Loucy (cell line): ENCODE measurements at regions not wholly inside any gene's neighbourhood (a gene's known extent, or its start where the extent isn't known, plus 50 kb on each side); places are given as distances from the start of the nearest gene placed in this dataset.

Experiments
- H2AFZ ChIP-seq: fragments of 200-600 bp; sonication (generic); 2 replicates; pipeline ENCODE4 v1.6.0; 2016; ENCODE audit warnings: antibody characterized with exemption, mild to moderate bottlenecking, low read length, moderate library complexity
- H3F3A ChIP-seq: fragments of 200-600 bp; 2 replicates; pipeline ENCODE4 v1.6.0; 2016; ENCODE audit warnings: antibody characterized with exemption, low read depth, mild to moderate bottlenecking
- H3K27me3 ChIP-seq: fragments of 200-600 bp; sonication (generic); 2 replicates; pipeline ENCODE4 v1.6.1; 2014; ENCODE audit warnings: low read length, mild to moderate bottlenecking; ENCODE audit not compliant: insufficient read depth, poor library complexity, severe bottlenecking
- H3K36me3 ChIP-seq: fragments of 200-600 bp; sonication (generic); 2 replicates; pipeline ENCODE4 v1.6.1; 2016; ENCODE audit warnings: low read length; ENCODE audit not compliant: insufficient read depth
- H3K4me1 ChIP-seq: fragments of 200-600 bp; sonication (generic); 2 replicates; pipeline ENCODE4 v1.5.1; 2014; ENCODE audit warnings: low read length, mild to moderate bottlenecking; ENCODE audit not compliant: insufficient read depth, poor library complexity, severe bottlenecking
- H3K4me2 ChIP-seq: fragments of 200-600 bp; sonication (generic); 2 replicates; pipeline ENCODE4 v1.6.0; 2014; ENCODE audit warnings: antibody characterized with exemption, low read length, low read depth, mild to moderate bottlenecking; ENCODE audit not compliant: poor library complexity, severe bottlenecking
- H3K4me3 ChIP-seq: fragments of 200-600 bp; sonication (generic); 2 replicates; pipeline ENCODE4 v1.5.1; 2014; ENCODE audit warnings: low read length, mild to moderate bottlenecking, mixed read lengths; ENCODE audit not compliant: poor library complexity, severe bottlenecking
- H3K79me2 ChIP-seq: fragments of 200-600 bp; sonication (generic); 2 replicates; pipeline ENCODE4 v1.6.1; 2014; ENCODE audit warnings: low read length; ENCODE audit not compliant: insufficient read depth
- H3K9ac ChIP-seq: fragments of 200-600 bp; sonication (generic); 2 replicates; pipeline ENCODE4 v1.6.0; 2014; ENCODE audit warnings: mild to moderate bottlenecking, low read depth, low read length, moderate library complexity; ENCODE audit not compliant: poor library complexity, severe bottlenecking
- H3K9me2 ChIP-seq: fragments of 200-600 bp; sonication (generic); replicated peaks from 2 replicates; pipeline ENCODE4 v1.6.1; 2016; ENCODE audit warnings: low read depth, low read length, mixed read lengths
- H3K9me3 ChIP-seq: fragments of 200-600 bp; sonication (generic); 2 replicates; pipeline ENCODE4 v1.6.1; 2014; ENCODE audit warnings: mild to moderate bottlenecking, antibody characterized with exemption, low read length, low read depth; ENCODE audit not compliant: insufficient read depth
- H4K20me1 ChIP-seq: fragments of 200-600 bp; sonication (generic); 2 replicates; pipeline ENCODE4 v1.6.0; 2014; ENCODE audit warnings: antibody characterized with exemption, low read length, mild to moderate bottlenecking; ENCODE audit not compliant: insufficient read depth, poor library complexity, severe bottlenecking
- EZH2phosphoT487 ChIP-seq: fragments of 200-600 bp; IDR thresholded peaks from 2 replicates; pipeline ENCODE4 v1.6.1; 2018; ENCODE audit warnings: antibody characterized with exemption, mild to moderate bottlenecking, moderate library complexity, borderline replicate concordance
- TF ChIP-seq, protein P1 (sequence below): fragments of 200-600 bp; sonication (generic); conservative IDR thresholded peaks from 2 replicates; pipeline ENCODE4 v1.5.1; 2014; ENCODE audit warnings: mild to moderate bottlenecking, antibody characterized with exemption, low read length

DNA sequence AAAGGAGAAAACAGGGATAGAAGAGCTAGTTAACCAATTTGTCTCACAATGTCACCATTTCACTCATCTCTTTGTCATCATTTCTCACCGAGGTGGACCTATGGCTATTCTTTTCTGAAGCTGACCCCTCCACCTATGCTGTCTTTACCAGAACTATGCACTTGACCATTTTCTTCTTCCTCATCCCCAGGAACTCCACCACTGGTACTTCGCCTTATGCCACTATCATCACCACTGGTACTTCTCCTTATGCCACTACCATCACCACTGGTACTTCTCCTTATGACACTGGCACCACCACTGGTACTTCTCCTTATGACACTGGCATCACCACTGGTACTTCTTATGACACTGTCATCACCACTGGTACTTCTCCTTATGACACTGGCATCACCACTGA lies 745.8 kb upstream of the CHAC2 start:
- H3K27me3 ChIP-seq, result no peaks in the 10 kb centered on the region
- no peaks in the 10 kb centered on the region for H3K9me3 ChIP-seq
- H3K9ac ChIP-seq, result no peak overlapping the region
- H3K4me1 ChIP-seq, result no peaks in the 10 kb centered on the region
- TF ChIP-seq EZH2phosphoT487, result no peak
- TF ChIP-seq, protein P1, sequence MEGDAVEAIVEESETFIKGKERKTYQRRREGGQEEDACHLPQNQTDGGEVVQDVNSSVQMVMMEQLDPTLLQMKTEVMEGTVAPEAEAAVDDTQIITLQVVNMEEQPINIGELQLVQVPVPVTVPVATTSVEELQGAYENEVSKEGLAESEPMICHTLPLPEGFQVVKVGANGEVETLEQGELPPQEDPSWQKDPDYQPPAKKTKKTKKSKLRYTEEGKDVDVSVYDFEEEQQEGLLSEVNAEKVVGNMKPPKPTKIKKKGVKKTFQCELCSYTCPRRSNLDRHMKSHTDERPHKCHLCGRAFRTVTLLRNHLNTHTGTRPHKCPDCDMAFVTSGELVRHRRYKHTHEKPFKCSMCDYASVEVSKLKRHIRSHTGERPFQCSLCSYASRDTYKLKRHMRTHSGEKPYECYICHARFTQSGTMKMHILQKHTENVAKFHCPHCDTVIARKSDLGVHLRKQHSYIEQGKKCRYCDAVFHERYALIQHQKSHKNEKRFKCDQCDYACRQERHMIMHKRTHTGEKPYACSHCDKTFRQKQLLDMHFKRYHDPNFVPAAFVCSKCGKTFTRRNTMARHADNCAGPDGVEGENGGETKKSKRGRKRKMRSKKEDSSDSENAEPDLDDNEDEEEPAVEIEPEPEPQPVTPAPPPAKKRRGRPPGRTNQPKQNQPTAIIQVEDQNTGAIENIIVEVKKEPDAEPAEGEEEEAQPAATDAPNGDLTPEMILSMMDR, result no peak
- no peaks in the 10 kb centered on the region for H3K79me2 ChIP-seq
- no peaks in the 10 kb centered on the region for H3F3A ChIP-seq
- H3K36me3 ChIP-seq, result no peaks in the 10 kb centered on the region
- H3K4me2 ChIP-seq, result no peak overlapping the region
- no peak overlapping the region for H3K4me3 ChIP-seq
- no peaks in the 10 kb centered on the region for H3K9me2 ChIP-seq
- H2AFZ ChIP-seq, result no peak overlapping the region
- H4K20me1 ChIP-seq, result no peaks in the 10 kb centered on the region

DNA sequence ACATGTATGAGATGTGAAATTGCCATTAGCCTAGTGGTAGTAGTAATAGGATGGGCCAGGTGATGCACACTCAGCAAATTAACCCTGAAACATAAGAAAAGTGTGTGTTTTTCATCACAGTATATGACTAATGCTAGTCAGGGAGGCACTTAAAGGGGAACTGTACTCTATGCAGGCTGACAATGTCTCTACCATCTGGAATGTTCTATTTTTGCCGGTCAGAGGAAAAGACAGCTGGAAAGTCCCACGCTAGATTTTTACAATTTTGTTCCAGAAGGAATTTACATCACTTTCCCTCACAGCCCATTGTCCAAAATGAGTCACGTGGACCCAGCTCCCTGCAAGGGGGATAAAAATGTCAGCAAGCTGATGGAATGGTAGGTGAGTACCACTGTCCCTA lies 746.3 kb upstream of the CHAC2 start:
- no peak overlapping the region for H3K4me2 ChIP-seq
- no peaks in the 10 kb centered on the region for H3K4me1 ChIP-seq
- H3K9ac ChIP-seq, result no peak overlapping the region
- H3K9me2 ChIP-seq, result no peaks in the 10 kb centered on the region
- no peak overlapping the region for H3K4me3 ChIP-seq
- H3K27me3 ChIP-seq, result no peaks in the 10 kb centered on the region
- no peaks in the 10 kb centered on the region for H3K36me3 ChIP-seq
- H3F3A ChIP-seq, result no peaks in the 10 kb centered on the region
- no peaks in the 10 kb centered on the region for H3K9me3 ChIP-seq
- no peak overlapping the region for H2AFZ ChIP-seq
- H3K79me2 ChIP-seq, result no peaks in the 10 kb centered on the region
- no peaks in the 10 kb centered on the region for H4K20me1 ChIP-seq
- TF ChIP-seq, protein P1, result no peak
- TF ChIP-seq EZH2phosphoT487, result no peak

DNA sequence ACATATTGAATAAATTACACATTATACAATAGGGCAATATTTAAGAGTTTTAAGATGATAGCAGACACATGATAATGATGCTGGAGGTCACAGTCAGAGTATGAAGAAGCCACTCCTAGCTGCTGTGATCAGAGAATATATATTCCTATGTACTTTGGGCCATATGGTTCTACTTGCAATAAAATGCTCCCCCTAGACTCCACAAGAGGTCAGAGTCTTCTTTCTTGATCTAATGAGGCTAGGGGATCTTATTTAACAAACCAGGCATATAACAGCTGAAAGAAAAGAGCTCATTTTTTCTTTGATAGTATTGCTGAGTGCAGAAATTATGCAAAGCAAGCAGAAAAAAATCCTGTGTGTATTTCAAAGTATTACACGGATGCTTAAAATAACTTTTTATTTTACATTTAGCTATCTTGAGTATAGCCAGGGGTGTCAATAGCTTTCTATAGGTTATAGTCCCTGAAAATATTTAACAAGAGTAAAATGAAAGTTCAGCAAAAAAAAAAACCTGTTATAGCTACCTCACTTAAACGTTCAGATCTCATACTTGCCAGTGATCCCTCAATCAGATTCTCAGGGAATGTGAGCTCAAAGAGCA lies 748.7 kb upstream of the CHAC2 start:
- Histone ChIP-seq H3K4me2 (no peak overlapping the region), H3K9me3 (no peaks in the 10 kb centered on the region), H3K4me1 (no peaks in the 10 kb centered on the region), H3K36me3 (no peaks in the 10 kb centered on the region), H3K9ac (no peak overlapping the region), H4K20me1 (no peaks in the 10 kb centered on the region), H3K9me2 (no peaks in the 10 kb centered on the region), H2AFZ (no peak overlapping the region), H3K27me3 (no peaks in the 10 kb centered on the region), H3F3A (no peaks in the 10 kb centered on the region), H3K79me2 (no peaks in the 10 kb centered on the region), H3K4me3 (no peak overlapping the region)
- TF ChIP-seq EZH2phosphoT487, result no peak
- TF ChIP-seq, protein P1, result 0 out of 2 replicates have a peak, but pooled peaks have one; percentile 18
